ENCODE measurements at regions not wholly inside any gene's neighbourhood (a gene's known extent, or its start where the extent isn't known, plus 50 kb on each side); places are given as distances from the start of the nearest gene placed in this dataset.
"Not testable (repeated sequence)": the region's sequence is repeated elsewhere in the genome, so short reads cannot be mapped to it uniquely, and the experiment has no call there.

DNA sequence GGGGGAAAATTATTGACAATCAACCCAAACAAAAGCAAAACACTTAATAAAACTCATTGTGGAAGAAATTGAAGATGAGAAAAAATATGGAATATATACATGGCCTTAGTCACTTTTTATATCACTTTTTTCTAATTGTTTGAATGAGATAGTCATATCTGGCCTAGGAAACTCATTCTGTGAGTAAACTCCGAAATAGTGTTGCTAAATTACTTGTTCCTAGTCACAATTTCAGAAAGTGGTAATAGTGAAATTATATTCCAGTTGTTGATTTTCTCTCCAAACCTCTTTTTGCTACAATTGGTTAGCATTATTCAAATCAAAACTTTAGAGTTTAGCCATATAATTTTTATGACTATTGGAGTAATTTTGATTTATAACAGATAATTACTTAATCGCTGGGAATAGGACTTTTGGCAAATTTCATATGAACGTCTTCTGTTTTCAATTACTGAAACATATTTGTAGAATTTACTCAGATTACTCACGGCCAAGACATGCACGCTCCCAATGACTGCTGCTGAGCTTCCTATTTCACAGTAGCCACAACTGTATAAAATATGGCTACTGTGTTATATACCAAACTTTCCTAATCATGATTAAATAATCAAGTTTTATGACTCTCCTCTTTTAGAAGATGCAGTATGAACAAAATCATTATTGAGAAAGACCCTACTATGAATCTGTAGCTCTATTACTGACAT, 199.7 kb upstream of the ZNF322 start:
- TF ChIP-seq TBL1XR1 (IDR thresholded peaks at IDR 0.05; ENCODE audit: low read depth, low read length); POLR2A (IDR thresholded peaks at IDR 0.05; ENCODE audit: low read depth, low read length); ZNF384 (IDR thresholded peaks at IDR 0.05; ENCODE audit: borderline replicate concordance, low read depth, low read length); MYC (IDR thresholded peaks at IDR 0.05; ENCODE audit: insufficient read depth, insufficient read length, insufficient replicate concordance, low read length, severe bottlenecking); NFYA (IDR thresholded peaks at IDR 0.05; ENCODE audit: borderline replicate concordance, low read depth, low read length): not testable (repeated sequence)
- TF ChIP-seq, protein P1, sequence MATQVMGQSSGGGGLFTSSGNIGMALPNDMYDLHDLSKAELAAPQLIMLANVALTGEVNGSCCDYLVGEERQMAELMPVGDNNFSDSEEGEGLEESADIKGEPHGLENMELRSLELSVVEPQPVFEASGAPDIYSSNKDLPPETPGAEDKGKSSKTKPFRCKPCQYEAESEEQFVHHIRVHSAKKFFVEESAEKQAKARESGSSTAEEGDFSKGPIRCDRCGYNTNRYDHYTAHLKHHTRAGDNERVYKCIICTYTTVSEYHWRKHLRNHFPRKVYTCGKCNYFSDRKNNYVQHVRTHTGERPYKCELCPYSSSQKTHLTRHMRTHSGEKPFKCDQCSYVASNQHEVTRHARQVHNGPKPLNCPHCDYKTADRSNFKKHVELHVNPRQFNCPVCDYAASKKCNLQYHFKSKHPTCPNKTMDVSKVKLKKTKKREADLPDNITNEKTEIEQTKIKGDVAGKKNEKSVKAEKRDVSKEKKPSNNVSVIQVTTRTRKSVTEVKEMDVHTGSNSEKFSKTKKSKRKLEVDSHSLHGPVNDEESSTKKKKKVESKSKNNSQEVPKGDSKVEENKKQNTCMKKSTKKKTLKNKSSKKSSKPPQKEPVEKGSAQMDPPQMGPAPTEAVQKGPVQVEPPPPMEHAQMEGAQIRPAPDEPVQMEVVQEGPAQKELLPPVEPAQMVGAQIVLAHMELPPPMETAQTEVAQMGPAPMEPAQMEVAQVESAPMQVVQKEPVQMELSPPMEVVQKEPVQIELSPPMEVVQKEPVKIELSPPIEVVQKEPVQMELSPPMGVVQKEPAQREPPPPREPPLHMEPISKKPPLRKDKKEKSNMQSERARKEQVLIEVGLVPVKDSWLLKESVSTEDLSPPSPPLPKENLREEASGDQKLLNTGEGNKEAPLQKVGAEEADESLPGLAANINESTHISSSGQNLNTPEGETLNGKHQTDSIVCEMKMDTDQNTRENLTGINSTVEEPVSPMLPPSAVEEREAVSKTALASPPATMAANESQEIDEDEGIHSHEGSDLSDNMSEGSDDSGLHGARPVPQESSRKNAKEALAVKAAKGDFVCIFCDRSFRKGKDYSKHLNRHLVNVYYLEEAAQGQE (IDR thresholded peaks at IDR 0.05; ENCODE audit: low read depth, low read length) = not testable (repeated sequence)
- TF ChIP-seq, protein P2, sequence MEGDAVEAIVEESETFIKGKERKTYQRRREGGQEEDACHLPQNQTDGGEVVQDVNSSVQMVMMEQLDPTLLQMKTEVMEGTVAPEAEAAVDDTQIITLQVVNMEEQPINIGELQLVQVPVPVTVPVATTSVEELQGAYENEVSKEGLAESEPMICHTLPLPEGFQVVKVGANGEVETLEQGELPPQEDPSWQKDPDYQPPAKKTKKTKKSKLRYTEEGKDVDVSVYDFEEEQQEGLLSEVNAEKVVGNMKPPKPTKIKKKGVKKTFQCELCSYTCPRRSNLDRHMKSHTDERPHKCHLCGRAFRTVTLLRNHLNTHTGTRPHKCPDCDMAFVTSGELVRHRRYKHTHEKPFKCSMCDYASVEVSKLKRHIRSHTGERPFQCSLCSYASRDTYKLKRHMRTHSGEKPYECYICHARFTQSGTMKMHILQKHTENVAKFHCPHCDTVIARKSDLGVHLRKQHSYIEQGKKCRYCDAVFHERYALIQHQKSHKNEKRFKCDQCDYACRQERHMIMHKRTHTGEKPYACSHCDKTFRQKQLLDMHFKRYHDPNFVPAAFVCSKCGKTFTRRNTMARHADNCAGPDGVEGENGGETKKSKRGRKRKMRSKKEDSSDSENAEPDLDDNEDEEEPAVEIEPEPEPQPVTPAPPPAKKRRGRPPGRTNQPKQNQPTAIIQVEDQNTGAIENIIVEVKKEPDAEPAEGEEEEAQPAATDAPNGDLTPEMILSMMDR (IDR thresholded peaks at IDR 0.05 in 2 of 3, conservative IDR thresholded peaks at IDR 0.05 in 1 of 3; ENCODE audit: control insufficient read depth in 2 of 3, extremely low read depth in 1 of 3, insufficient read depth in 1 of 3, low read depth in 3 of 3, low read length in 3 of 3) = not testable (repeated sequence)
- TF ChIP-seq, protein P3, sequence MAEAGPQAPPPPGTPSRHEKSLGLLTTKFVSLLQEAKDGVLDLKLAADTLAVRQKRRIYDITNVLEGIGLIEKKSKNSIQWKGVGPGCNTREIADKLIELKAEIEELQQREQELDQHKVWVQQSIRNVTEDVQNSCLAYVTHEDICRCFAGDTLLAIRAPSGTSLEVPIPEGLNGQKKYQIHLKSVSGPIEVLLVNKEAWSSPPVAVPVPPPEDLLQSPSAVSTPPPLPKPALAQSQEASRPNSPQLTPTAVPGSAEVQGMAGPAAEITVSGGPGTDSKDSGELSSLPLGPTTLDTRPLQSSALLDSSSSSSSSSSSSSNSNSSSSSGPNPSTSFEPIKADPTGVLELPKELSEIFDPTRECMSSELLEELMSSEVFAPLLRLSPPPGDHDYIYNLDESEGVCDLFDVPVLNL (IDR thresholded peaks at IDR 0.05; ENCODE audit: low read depth, low read length) = not testable (repeated sequence)
